HG03571 (cell line): ENCODE measurements at regions not wholly inside any gene's neighbourhood (a gene's known extent, or its start where the extent isn't known, plus 50 kb on each side); places are given as distances from the start of the nearest gene placed in this dataset.

Source experiments
- ATAC-seq: cut with Tn5 transposase; IDR thresholded peaks from one replicate; pipeline ENCODE4 v1.9.1; 2021; ENCODE audit not compliant: unreplicated experiment

- ATAC-seq: peak; percentile 68
Measured at GRCh38 chr10:78953113-78953798, 115.5 kb upstream of the ZMIZ1 start.

GRCh38 chr10:78953799-78954297 lies 114.9 kb upstream of the ZMIZ1 start:
- no peak for ATAC-seq

- no peak for ATAC-seq
Measured at GRCh38 chr10:78954689-78955088, 114.1 kb upstream of the ZMIZ1 start.

GRCh38 chr10:78955206-78955605 lies 113.6 kb upstream of the ZMIZ1 start:
- ATAC-seq: no peak

GRCh38 chr10:78956391-78956790 lies 112.4 kb upstream of the ZMIZ1 start:
- no peak for ATAC-seq

- ATAC-seq: no peak
Measured at GRCh38 chr10:78957471-78958039, 111.2 kb upstream of the ZMIZ1 start.

GRCh38 chr10:78959217-78959923 lies 109.4 kb upstream of the ZMIZ1 start:
- ATAC-seq: no peak

GRCh38 chr10:78959924-78960285 lies 108.9 kb upstream of the ZMIZ1 start:
- ATAC-seq: no peak

- ATAC-seq: no peak
Measured at GRCh38 chr10:78960316-78960800, 108.4 kb upstream of the ZMIZ1 start.

- no peak for ATAC-seq
Measured at GRCh38 chr10:78961760-78962159, 107.0 kb upstream of the ZMIZ1 start.

- ATAC-seq: no peak
Measured at GRCh38 chr10:78963074-78964034, 105.4 kb upstream of the ZMIZ1 start.

- no peak for ATAC-seq
Measured at GRCh38 chr10:78964274-78964951, 104.4 kb upstream of the ZMIZ1 start.

- no peak for ATAC-seq
Measured at GRCh38 chr10:78964952-78965633, 103.7 kb upstream of the ZMIZ1 start.

- ATAC-seq: no peak
Measured at GRCh38 chr10:78966182-78966787, 102.5 kb upstream of the ZMIZ1 start.

GRCh38 chr10:78966844-78967488 lies 101.8 kb upstream of the ZMIZ1 start:
- no peak for ATAC-seq

- ATAC-seq: no peak
Measured at GRCh38 chr10:78968300-78968942, 100.3 kb upstream of the ZMIZ1 start.

- ATAC-seq: no peak
Measured at GRCh38 chr10:78968943-78969342, 99.8 kb upstream of the ZMIZ1 start.

- no peak for ATAC-seq
Measured at GRCh38 chr10:78969719-78970118, 99.0 kb upstream of the ZMIZ1 start.
